ENCODE measurements at regions not wholly inside any gene's neighbourhood (a gene's known extent, or its start where the extent isn't known, plus 50 kb on each side); places are given as distances from the start of the nearest gene placed in this dataset.
"Not testable (repeated sequence)": the region's sequence is repeated elsewhere in the genome, so short reads cannot be mapped to it uniquely, and the experiment has no call there.

GRCh38 chr16:88195911-88196465 is 186.8 kb upstream of the ZNF469 start:
- CTCF ChIA-PET: interaction anchor here (1.4 to 3.6 kb wide), 4 partner anchors 10 to 242 kb away, joined by 3 to 12 read pairs (median 6); no protein-coding TSS in a partner anchor
- POLR2A ChIA-PET: no interaction called here
- DNase-seq (ENCODE audit: low read depth, low spot score): no peak
- H3K4me3 ChIP-seq (ENCODE audit: low read depth, low read length): no peak overlapping the region
- TF ChIP-seq CTCF (IDR thresholded peaks at IDR 0.05; ENCODE audit: insufficient read depth, low read length, missing control alignments): no peak

GRCh38 chr16:88196471-88197400 is 186.0 kb upstream of the ZNF469 start:
- ChIA-PET POLR2A (no interaction called here), CTCF (interaction anchor here (0.8 to 3.6 kb wide), 2 partner anchors 242 to 253 kb away, joined by 3 to 12 read pairs; no protein-coding TSS in a partner anchor)
- no peak overlapping the region for H3K4me3 ChIP-seq (ENCODE audit: low read depth, low read length)
- TF ChIP-seq CTCF (IDR thresholded peaks at IDR 0.05; ENCODE audit: insufficient read depth, low read length, missing control alignments): no peak
- no peak for DNase-seq (ENCODE audit: low read depth, low spot score)

- CTCF ChIA-PET: interaction anchor here (1.1 kb wide), 1 partner anchor 119 kb away, joined by 3 read pairs; no protein-coding TSS in a partner anchor
- POLR2A ChIA-PET: no interaction called here
- no peak overlapping the region for H3K4me3 ChIP-seq (ENCODE audit: low read depth, low read length)
- no peak for DNase-seq (ENCODE audit: low read depth, low spot score)
- TF ChIP-seq CTCF (IDR thresholded peaks at IDR 0.05; ENCODE audit: insufficient read depth, low read length, missing control alignments): no peak
Observed at GRCh38 chr16:88197481-88198456, 185.0 kb upstream of the ZNF469 start.

- DNase-seq (ENCODE audit: low read depth, low spot score); H3K4me3 ChIP-seq (ENCODE audit: low read depth, low read length); POLR2A ChIA-PET: not testable (repeated sequence)
- CTCF ChIA-PET: interaction anchor here (1.1 kb wide), 1 partner anchor 118 kb away, joined by 3 read pairs; no protein-coding TSS in a partner anchor
Observed at GRCh38 chr16:88198457-88199295, 184.1 kb upstream of the ZNF469 start.

- POLR2A ChIA-PET; CTCF ChIA-PET; H3K4me3 ChIP-seq (ENCODE audit: low read depth, low read length); DNase-seq (ENCODE audit: low read depth, low spot score): not testable (repeated sequence)
Observed at GRCh38 chr16:88199296-88200153, 183.2 kb upstream of the ZNF469 start.

- DNase-seq (ENCODE audit: low read depth, low spot score); CTCF ChIA-PET: not testable (repeated sequence)
Observed at GRCh38 chr16:88200154-88200895, 182.4 kb upstream of the ZNF469 start.

More at GRCh38 chr16:88200154-88200895, 182.4 kb upstream of the ZNF469 start:
- POLR2A ChIA-PET; H3K4me3 ChIP-seq (ENCODE audit: low read depth, low read length): not testable (repeated sequence)

All from AG04449 (cell line).